Activated T-helper 2 cell treated with anti-CD3 and anti-CD28 coated beads, Interferon-gamma antibody, Interleukin-2, Interleukin-4, amounts not matched to agents 10 μg/mL and 5 μg/mL and 100 μg/mL, durations not matched to agents 14 hours and 24 hours and 36 hours (primary cell): ENCODE measurements at regions not wholly inside any gene's neighbourhood (a gene's known extent, or its start where the extent isn't known, plus 50 kb on each side); places are given as distances from the start of the nearest gene placed in this dataset.

ENCODE experiments used
- DNase-seq: peaks from one replicate; pipeline ENCODE4 v3.0.0; 2021; ENCODE audit warnings: low spot score
- H3K27ac Mint-ChIP-seq: one replicate; pipeline ENCODE4 v1.8.0; 2021; ENCODE audit warnings: mixed read lengths
- H3K27me3 Mint-ChIP-seq: one replicate; pipeline ENCODE4 v1.8.0; 2021; ENCODE audit warnings: low read depth, mixed read lengths
- H3K36me3 Mint-ChIP-seq: one replicate; pipeline ENCODE4 v1.8.0; 2021; ENCODE audit warnings: low read depth, mixed read lengths
- H3K4me1 Mint-ChIP-seq: one replicate; pipeline ENCODE4 v1.8.0; 2021; ENCODE audit warnings: low read depth, mixed read lengths
- H3K4me3 Mint-ChIP-seq: one replicate; pipeline ENCODE4 v1.8.0; 2021; ENCODE audit warnings: low read depth, mild to moderate bottlenecking, moderate library complexity, mixed read lengths
- H3K9me3 Mint-ChIP-seq: one replicate; pipeline ENCODE4 v1.8.0; 2021; ENCODE audit warnings: mixed read lengths
- intact Hi-C: fragments of 100-400 bp; cut with micrococcal nuclease; formaldehyde crosslinking; loops from one replicate; pipeline ENCODE4 v1.15.1; 2023

- no peaks in the 10 kb centered on the region for H3K4me1 Mint-ChIP-seq
- DNase-seq, result no peak
- intact Hi-C loops, result no loop called here
- H3K36me3 Mint-ChIP-seq, result no peaks in the 10 kb centered on the region
- no peaks in the 10 kb centered on the region for H3K27me3 Mint-ChIP-seq
- H3K27ac Mint-ChIP-seq, result no peak overlapping the region
- H3K9me3 Mint-ChIP-seq, result no peaks in the 10 kb centered on the region
- no peak overlapping the region for H3K4me3 Mint-ChIP-seq
Observed at GRCh38 chr18:22253156-22253555, 83.8 kb downstream of the GATA6 start.
